ENCODE measurements at regions not wholly inside any gene's neighbourhood (a gene's known extent, or its start where the extent isn't known, plus 50 kb on each side); places are given as distances from the start of the nearest gene placed in this dataset.

- H3K9me3 ChIP-seq = no peaks in the 10 kb centered on the region
- no peak overlapping the region for H3K9ac ChIP-seq
- peak overlapping the region; percentile 14 to 71; a peak in 3 of 4 replicates for H3K27ac ChIP-seq (ENCODE audit: low read depth in 2 of 2, low read length in 1 of 2)
- H3F3A ChIP-seq (replicated peaks; ENCODE audit: insufficient read depth) = no peaks in the 10 kb centered on the region
- peak; percentile 7 for DNase-seq
- ChIA-PET CTCF (interaction anchor here (0.6 kb wide), 1 partner anchor 229 kb away, joined by 3 read pairs; no protein-coding TSS in a partner anchor), POLR2A (no interaction called here)
- H3K4me1 ChIP-seq (ENCODE audit: control insufficient read depth in 1 of 2, insufficient read depth in 2 of 2, low read depth in 1 of 2, low read length in 1 of 2) = peaks cover 0 to 11% of the 10 kb centered on the region in 2 experiments; a peak in 2 of 4 replicates
- H4K20me1 ChIP-seq (ENCODE audit: insufficient read depth) = no peaks in the 10 kb centered on the region
- TF ChIP-seq EP300 (IDR thresholded peaks at IDR 0.05; ENCODE audit: borderline replicate concordance in 1 of 2, low read depth in 1 of 2, low read length in 1 of 2) = peak in 1 of 2 experiments; percentile 24; a peak in 1 of 4 replicates
- TF ChIP-seq CTCF (IDR thresholded peaks at IDR 0.05) = no peak
- TF ChIP-seq TCF12 (IDR thresholded peaks at IDR 0.05) = peak; percentile 62
- TF ChIP-seq, protein P1, sequence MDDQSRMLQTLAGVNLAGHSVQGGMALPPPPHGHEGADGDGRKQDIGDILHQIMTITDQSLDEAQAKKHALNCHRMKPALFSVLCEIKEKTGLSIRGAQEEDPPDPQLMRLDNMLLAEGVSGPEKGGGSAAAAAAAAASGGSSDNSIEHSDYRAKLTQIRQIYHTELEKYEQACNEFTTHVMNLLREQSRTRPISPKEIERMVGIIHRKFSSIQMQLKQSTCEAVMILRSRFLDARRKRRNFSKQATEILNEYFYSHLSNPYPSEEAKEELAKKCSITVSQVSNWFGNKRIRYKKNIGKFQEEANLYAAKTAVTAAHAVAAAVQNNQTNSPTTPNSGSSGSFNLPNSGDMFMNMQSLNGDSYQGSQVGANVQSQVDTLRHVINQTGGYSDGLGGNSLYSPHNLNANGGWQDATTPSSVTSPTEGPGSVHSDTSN (IDR thresholded peaks at IDR 0.05) = peak; percentile 56; the same call in 1 of the 2 replicates
- peak; percentile 21; the same call in 1 of the 2 replicates for TF ChIP-seq RAD21 (IDR thresholded peaks at IDR 0.05; ENCODE audit: low read length)
- TF ChIP-seq USF2 (IDR thresholded peaks at IDR 0.05; ENCODE audit: borderline replicate concordance, low read depth, low read length) = no peak
- TF ChIP-seq ELF1 (IDR thresholded peaks at IDR 0.05) = no peak
- no peaks in the 10 kb centered on the region for H3K27me3 ChIP-seq (ENCODE audit: insufficient read depth)
- H3K36me3 ChIP-seq (replicated peaks in 1 of 2; ENCODE audit: control insufficient read depth in 1 of 2, insufficient read depth in 2 of 2, low read length in 1 of 2) = no peaks in the 10 kb centered on the region
- H3K79me2 ChIP-seq (ENCODE audit: insufficient read depth) = no peaks in the 10 kb centered on the region
- no peaks in the 10 kb centered on the region for H3K9me2 ChIP-seq
- WGBS (ENCODE audit: low lambda C conversion rate) = 70% methylated on average over 3 of the region's 3 CpGs
- H3K4me2 ChIP-seq = no peak overlapping the region
- no peak overlapping the region for H3K4me3 ChIP-seq (ENCODE audit: low read depth in 2 of 2, low read length in 1 of 2)
- peak overlapping the region; percentile 3; the same call in 1 of the 2 replicates for H2AFZ ChIP-seq (ENCODE audit: low read depth)
These were observed 335.1 kb upstream of the SEMA3A start for GRCh38 chr7:84529480-84530205.

DNA sequence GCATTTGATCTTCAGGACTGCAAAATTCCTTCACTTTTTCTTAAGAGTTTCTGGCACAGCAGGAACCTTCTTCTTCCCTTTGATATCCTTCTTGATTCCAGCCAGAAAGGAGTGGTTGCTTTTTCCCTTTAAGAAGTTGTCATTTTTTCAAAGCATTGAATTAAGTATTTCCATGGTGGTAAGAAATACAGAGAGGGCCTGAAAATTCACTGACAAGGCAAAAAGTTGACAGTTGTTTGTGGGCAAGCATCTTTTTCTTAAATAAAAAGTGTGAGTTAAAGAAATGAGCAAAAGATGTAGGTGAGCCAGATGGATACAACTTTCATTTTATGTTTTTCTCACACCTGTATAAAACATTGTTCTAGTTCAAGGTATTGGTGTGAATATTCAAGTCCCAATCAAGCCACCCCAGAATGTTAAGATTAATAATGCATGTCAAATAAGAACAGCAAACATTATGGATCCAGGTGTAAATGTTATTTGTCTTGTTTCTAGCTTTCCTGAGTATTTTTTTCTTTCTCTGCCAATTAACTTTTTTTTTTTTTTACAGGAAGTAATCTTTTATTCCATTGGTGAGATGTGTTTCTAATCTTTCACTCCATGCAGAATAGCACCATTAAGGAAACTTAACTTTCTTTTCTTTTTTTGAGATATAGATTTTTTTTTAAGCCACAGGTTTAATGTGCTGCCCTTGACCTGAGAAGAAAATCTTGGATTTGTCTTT, 334.3 kb upstream of the SEMA3A start:
- TF ChIP-seq SMC3 (IDR thresholded peaks at IDR 0.05; ENCODE audit: low read depth, low read length) (no peak), RFX5 (IDR thresholded peaks at IDR 0.05; ENCODE audit: low read length) (no peak), FOSL2 (IDR thresholded peaks at IDR 0.05; ENCODE audit: borderline replicate concordance, low read depth) (no peak), GATA2 (CRISPR knock-in tag; IDR thresholded peaks at IDR 0.05) (no peak)
- TF ChIP-seq, protein P2, sequence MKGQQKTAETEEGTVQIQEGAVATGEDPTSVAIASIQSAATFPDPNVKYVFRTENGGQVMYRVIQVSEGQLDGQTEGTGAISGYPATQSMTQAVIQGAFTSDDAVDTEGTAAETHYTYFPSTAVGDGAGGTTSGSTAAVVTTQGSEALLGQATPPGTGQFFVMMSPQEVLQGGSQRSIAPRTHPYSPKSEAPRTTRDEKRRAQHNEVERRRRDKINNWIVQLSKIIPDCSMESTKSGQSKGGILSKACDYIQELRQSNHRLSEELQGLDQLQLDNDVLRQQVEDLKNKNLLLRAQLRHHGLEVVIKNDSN (IDR thresholded peaks at IDR 0.05; ENCODE audit: borderline replicate concordance, low read depth) = no peak
- TF ChIP-seq, protein P3, sequence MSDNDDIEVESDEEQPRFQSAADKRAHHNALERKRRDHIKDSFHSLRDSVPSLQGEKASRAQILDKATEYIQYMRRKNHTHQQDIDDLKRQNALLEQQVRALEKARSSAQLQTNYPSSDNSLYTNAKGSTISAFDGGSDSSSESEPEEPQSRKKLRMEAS (IDR thresholded peaks at IDR 0.05; ENCODE audit: low read depth) = no peak
- no peak overlapping the region for H3K9ac ChIP-seq
- no peaks in the 10 kb centered on the region for H3K36me3 ChIP-seq (replicated peaks in 1 of 2; ENCODE audit: control insufficient read depth in 1 of 2, insufficient read depth in 2 of 2, low read length in 1 of 2)
- peak overlapping the region in 1 of 2 experiments; percentile 71; a peak in 1 of 4 replicates for H3K27ac ChIP-seq (ENCODE audit: low read depth in 2 of 2, low read length in 1 of 2)
- ChIA-PET CTCF (no interaction called here), POLR2A (no interaction called here)
- H4K20me1 ChIP-seq (ENCODE audit: insufficient read depth) = no peaks in the 10 kb centered on the region
- peaks cover 0 to 11% of the 10 kb centered on the region in 2 experiments; a peak in 2 of 4 replicates for H3K4me1 ChIP-seq (ENCODE audit: control insufficient read depth in 1 of 2, insufficient read depth in 2 of 2, low read depth in 1 of 2, low read length in 1 of 2)
- no peak overlapping the region for H2AFZ ChIP-seq (ENCODE audit: low read depth)
- no peaks in the 10 kb centered on the region for H3K79me2 ChIP-seq (ENCODE audit: insufficient read depth)
- H3K4me2 ChIP-seq = no peak overlapping the region
- H3K9me3 ChIP-seq = no peaks in the 10 kb centered on the region
- no peaks in the 10 kb centered on the region for H3K27me3 ChIP-seq (ENCODE audit: insufficient read depth)
- H3F3A ChIP-seq (replicated peaks; ENCODE audit: insufficient read depth) = no peaks in the 10 kb centered on the region
- no peaks in the 10 kb centered on the region; the same call in 1 of the 2 replicates for H3K9me2 ChIP-seq
- no peak for DNase-seq
- no peak overlapping the region for H3K4me3 ChIP-seq (ENCODE audit: low read depth in 2 of 2, low read length in 1 of 2)
